HUDEP-2 (cell line): ENCODE measurements at regions not wholly inside any gene's neighbourhood (a gene's known extent, or its start where the extent isn't known, plus 50 kb on each side); places are given as distances from the start of the nearest gene placed in this dataset.

Source experiments
- DNase-seq, 76 experiments: peaks; one replicate each; lab custom pipeline; 2025; ENCODE audit not compliant: unreplicated experiment in 76 of 76; lab: John Stamatoyannopoulos, UW

DNA sequence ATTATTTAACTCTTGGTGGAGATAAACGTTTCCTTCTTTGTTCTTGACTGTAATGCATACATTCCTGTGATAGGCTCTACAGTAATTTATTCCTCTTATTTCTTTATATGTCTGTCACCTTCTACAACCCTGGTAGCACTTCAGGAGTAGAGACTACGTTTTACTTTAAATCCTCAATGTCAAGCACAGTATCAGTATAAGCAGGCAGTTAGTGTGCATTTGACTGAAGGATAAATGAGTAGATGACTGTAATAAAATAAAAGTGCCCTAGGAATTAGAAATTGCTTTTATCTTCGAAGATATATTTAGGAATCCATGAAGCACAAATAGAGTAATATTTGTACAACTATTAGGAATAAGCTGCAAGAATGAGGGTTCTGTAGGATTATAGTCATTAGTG is 599.6 kb upstream of the PRMT6 start:
- no peak for DNase-seq

GRCh38 chr1:106457368-106457767 is 599.1 kb upstream of the PRMT6 start:
- no peak for DNase-seq

GRCh38 chr1:106458866-106459265 is 597.6 kb upstream of the PRMT6 start:
- DNase-seq: no peak

- no peak for DNase-seq
Measured at GRCh38 chr1:106459418-106459817, 597.1 kb upstream of the PRMT6 start.

DNA sequence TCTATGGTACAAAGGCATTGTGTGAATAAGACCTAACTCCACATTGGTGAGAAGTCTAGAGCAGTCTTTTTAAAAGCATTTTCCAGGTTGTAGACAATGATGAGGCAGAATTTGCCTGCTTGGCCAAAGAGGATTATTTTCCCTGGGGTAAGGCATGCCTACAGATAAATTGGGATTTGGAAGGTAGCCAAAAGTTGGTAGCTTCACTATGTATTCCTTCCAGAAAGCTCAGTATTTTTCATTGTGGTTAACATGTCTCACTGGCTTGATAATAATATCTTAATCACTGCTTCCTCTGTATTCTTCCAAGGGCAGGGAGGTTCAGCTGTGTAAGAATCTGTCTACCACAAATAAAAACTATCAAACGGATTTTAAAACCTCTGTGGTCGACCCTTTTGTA is 590.8 kb upstream of the PRMT6 start:
- no peak for DNase-seq

- DNase-seq: no peak
Measured at GRCh38 chr1:106480629-106481028, 575.8 kb upstream of the PRMT6 start.

GRCh38 chr1:106492880-106493279 is 563.6 kb upstream of the PRMT6 start:
- DNase-seq: no peak

- DNase-seq: no peak
Measured at GRCh38 chr1:106494646-106495045, 561.8 kb upstream of the PRMT6 start.

GRCh38 chr1:106498238-106498637 is 558.2 kb upstream of the PRMT6 start:
- DNase-seq: no peak

DNA sequence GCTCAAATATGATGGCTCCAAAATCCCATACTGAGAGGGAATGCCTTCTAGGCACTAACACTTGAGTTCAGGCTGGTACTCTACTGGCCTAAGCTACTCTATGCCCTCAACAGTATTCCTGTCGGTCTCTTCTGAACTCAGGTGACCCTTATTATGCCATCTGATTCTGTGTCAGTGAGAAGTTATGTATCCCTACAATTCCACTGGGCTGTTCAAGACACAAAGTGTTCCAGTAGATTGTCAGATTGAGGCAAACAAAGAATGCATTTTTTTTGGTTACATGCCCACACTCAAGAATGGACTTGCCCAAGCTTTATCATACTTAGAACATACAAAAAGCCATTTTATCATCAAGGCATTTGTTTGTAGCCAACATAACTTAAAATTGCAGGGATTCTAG is 553.8 kb upstream of the PRMT6 start:
- no peak for DNase-seq

GRCh38 chr1:106515375-106515774 is 541.1 kb upstream of the PRMT6 start:
- DNase-seq: no peak

GRCh38 chr1:106517224-106517623 is 539.2 kb upstream of the PRMT6 start:
- DNase-seq: no peak

DNA sequence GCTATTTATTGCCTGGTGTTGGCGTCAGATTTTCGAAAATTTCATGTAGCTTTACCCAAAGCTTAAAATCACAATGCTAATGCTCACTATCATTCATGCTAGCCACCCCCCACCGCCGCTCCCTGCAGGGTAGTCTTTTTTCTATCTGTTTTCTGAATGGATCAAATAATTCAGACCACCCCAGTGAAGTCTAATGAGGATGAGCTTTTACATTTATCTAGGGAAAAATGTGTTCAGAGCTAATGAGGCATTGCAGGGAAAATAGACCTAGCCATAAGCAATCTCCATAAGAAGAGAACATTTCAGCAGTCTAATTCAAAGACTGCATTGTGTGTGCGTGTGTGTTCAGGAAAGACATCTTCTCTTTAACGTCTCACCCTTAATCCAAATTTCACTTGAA is 533.0 kb upstream of the PRMT6 start:
- DNase-seq: no peak

GRCh38 chr1:106524631-106525030 is 531.8 kb upstream of the PRMT6 start:
- DNase-seq: no peak

- no peak for DNase-seq
Measured at GRCh38 chr1:106526650-106527049, 529.8 kb upstream of the PRMT6 start.

- no peak for DNase-seq
Measured at GRCh38 chr1:106534612-106535011, 521.9 kb upstream of the PRMT6 start.

DNA sequence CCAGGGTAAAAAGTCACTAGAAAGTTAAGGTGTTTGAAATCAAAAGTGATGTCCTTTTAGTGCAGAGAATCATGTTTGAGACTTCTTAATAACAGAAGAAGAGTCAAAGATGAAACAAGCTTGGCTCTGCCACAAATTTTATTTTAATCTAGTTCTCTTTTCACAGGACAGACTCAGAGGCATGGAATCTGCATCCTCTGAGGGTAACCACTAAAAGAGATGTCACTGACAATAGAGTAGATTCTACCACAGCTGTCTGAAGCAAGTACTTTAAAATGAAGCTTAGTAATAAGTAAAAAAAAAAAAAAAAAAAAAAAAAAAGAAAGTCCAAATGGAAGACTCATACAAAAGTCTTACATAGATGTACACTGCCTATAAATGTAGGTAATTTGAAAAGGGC is 519.7 kb upstream of the PRMT6 start:
- no peak for DNase-seq

DNA sequence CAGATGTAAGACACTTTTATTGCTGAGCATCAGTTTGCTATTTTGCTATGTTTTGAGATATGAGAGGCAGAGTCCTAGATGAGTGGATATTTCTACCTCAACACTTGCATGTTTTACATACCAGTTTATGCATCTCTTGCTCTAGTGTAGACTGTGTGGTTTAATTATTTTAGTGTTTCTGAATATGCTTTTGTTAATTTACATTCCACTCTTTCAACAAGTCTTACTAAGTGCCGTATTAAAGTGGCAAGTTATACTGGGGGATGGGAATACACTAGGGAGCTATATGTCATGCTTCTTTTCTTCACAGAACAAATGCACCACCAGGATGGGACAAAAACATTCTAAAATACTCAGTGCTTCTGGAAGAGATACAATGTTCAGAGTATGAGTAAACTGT is 507.7 kb upstream of the PRMT6 start:
- DNase-seq: no peak

GRCh38 chr1:106554294-106554693 is 502.2 kb upstream of the PRMT6 start:
- DNase-seq: no peak

- DNase-seq: no peak
Measured at GRCh38 chr1:106555571-106555970, 500.9 kb upstream of the PRMT6 start.

DNA sequence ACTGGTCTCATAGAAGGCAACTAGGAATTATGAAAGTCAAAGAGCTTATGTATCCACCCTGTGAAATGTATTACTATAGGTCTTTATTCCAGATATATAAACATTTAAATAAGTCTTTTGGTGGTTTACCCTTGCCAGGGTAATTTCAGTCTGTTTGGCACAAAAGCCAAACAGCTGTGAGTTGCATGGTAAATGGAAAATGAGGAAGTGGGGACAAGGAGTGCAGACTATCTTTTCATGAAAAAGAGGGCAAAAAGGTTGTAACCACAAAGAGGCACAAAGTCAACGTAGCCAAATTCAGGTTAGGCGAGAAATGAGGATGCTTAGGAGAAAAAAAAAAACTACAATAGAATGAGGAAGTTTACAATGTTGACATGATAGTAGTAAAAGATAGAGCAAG is 492.3 kb upstream of the PRMT6 start:
- DNase-seq: no peak

GRCh38 chr1:106568201-106568974 is 488.1 kb upstream of the PRMT6 start:
- no peak for DNase-seq

DNA sequence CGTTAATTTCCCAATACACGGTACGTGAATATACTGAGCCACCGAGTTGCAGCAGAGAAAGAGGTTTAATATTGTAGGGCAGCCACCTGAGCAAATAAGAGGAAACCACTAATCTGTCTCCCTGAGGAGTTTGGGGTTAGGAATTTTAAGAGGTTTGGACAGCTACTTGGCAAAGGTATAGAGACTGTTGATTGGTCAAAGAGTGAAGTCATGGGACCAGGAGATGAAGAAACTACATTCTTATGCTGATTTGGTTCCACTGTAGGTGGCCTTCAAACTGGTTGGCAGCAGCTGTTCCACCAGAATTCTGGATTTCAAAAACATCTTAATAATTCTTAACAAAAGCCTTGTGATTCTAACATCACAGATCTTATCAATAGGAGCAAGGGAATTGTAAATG is 485.4 kb upstream of the PRMT6 start:
- DNase-seq: no peak
